GM06990 (cell line): ENCODE measurements at regions not wholly inside any gene's neighbourhood (a gene's known extent, or its start where the extent isn't known, plus 50 kb on each side); places are given as distances from the start of the nearest gene placed in this dataset.

ENCODE experiments used
- DNase-seq: peaks from one replicate; pipeline ENCODE4 v3.0.0-alpha.2; 2011; ENCODE audit not compliant: insufficient read length; ENCODE audit errors: extremely low read depth
- H3K27me3 ChIP-seq: replicated peaks from 2 replicates; pipeline ENCODE4 v1.6.0; 2011; ENCODE audit warnings: low read length; ENCODE audit not compliant: control insufficient read depth, insufficient read depth
- H3K36me3 ChIP-seq: 2 replicates; pipeline ENCODE4 v1.5.1; 2011; ENCODE audit warnings: low read length; ENCODE audit not compliant: control insufficient read depth, insufficient read depth
- H3K4me3 ChIP-seq: replicated peaks from 2 replicates; pipeline ENCODE4 v1.5.1; 2011; ENCODE audit warnings: low read depth, mild to moderate bottlenecking, control low read depth, low read length
- CTCF ChIP-seq: IDR thresholded peaks from 2 replicates; pipeline ENCODE4 v1.5.1; 2011; ENCODE audit warnings: low read length, control low read depth, mild to moderate bottlenecking, inconsistent platforms; ENCODE audit not compliant: insufficient read depth, poor library complexity, severe bottlenecking

GRCh38 chr9:8019636-8020035, 220.1 kb upstream of the DMAC1 start:
- Histone ChIP-seq H3K36me3 (no peaks in the 10 kb centered on the region), H3K27me3 (no peaks in the 10 kb centered on the region), H3K4me3 (no peak overlapping the region)
- TF ChIP-seq CTCF, result no peak
- no peak for DNase-seq

- Histone ChIP-seq H3K27me3 (no peaks in the 10 kb centered on the region), H3K36me3 (no peaks in the 10 kb centered on the region), H3K4me3 (no peak overlapping the region)
- no peak for TF ChIP-seq CTCF
- no peak for DNase-seq
Measured at GRCh38 chr9:8014997-8015682, 215.6 kb upstream of the DMAC1 start.

- H3K27me3 ChIP-seq, result no peaks in the 10 kb centered on the region
- no peaks in the 10 kb centered on the region for H3K36me3 ChIP-seq
- H3K4me3 ChIP-seq, result no peak overlapping the region
- TF ChIP-seq CTCF, result no peak
- no peak for DNase-seq
Measured at GRCh38 chr9:8012986-8013385, 213.4 kb upstream of the DMAC1 start.

- Histone ChIP-seq H3K27me3 (no peaks in the 10 kb centered on the region), H3K4me3 (no peak overlapping the region), H3K36me3 (no peaks in the 10 kb centered on the region)
- no peak for TF ChIP-seq CTCF
- no peak for DNase-seq
Measured at GRCh38 chr9:8011974-8012373, 212.4 kb upstream of the DMAC1 start.

GRCh38 chr9:7996558-7996957, 197.0 kb upstream of the DMAC1 start:
- H3K4me3 ChIP-seq, result no peak overlapping the region
- H3K27me3 ChIP-seq, result no peaks in the 10 kb centered on the region
- no peak for TF ChIP-seq CTCF
- no peaks in the 10 kb centered on the region for H3K36me3 ChIP-seq
- no peak for DNase-seq
